Stomach (tissue), 8 donors: ENCODE measurements at regions not wholly inside any gene's neighbourhood (a gene's known extent, or its start where the extent isn't known, plus 50 kb on each side); places are given as distances from the start of the nearest gene placed in this dataset.

Experiments used
- DNase-seq, 2 donors: peaks; one replicate each; pipeline versions ENCODE4 v3.0.0 to v3.0.0-alpha.2; 2013 to 2019
- H3K27ac ChIP-seq, 5 donors: fragments of 200-600 bp in 4 of 5; sonication (generic) in 4 of 5; one replicate each; pipeline ENCODE4 v1.5.1; 2013 to 2019; ENCODE audit warnings: mild to moderate bottlenecking in 1 of 5, moderate library complexity in 1 of 5
- H3K27me3 ChIP-seq, 3 donors: fragments of 200-600 bp; sonication (generic); one replicate each; pipeline ENCODE4 v1.5.1; 2017 to 2019; ENCODE audit warnings: mixed run types in 1 of 3
- H3K36me3 ChIP-seq, 4 donors: fragments of 200-600 bp; sonication (generic); 1 replicate in 3 of 4; 2 replicates in 1 of 4; pipeline ENCODE4 v1.5.1; 2016 to 2019
- H3K4me1 ChIP-seq, 4 donors: fragments of 200-600 bp; sonication (generic); one replicate each; pipeline ENCODE4 v1.5.1; 2016 to 2019
- H3K4me3 ChIP-seq, 4 donors: fragments of 200-600 bp; sonication (generic) in 3 of 4; one replicate each; pipeline ENCODE4 v1.5.1; 2016 to 2019; ENCODE audit warnings: mild to moderate bottlenecking in 1 of 4
- H3K9me3 ChIP-seq, 4 donors: fragments of 200-600 bp; sonication (generic); one replicate each; pipeline ENCODE4 v1.5.1; 2016 to 2019
- EP300 ChIP-seq: sonication (generic); formaldehyde crosslinking; IDR thresholded peaks from one replicate; pipeline ENCODE4 v1.6.1; 2017; ENCODE audit warnings: antibody characterized with exemption
- POLR2A ChIP-seq, 4 donors: fragments of 450-650 bp; IDR thresholded peaks; one replicate each; pipeline ENCODE4 v1.6.1; 2016; ENCODE audit warnings: antibody characterized with exemption in 4 of 4, control low read depth in 2 of 4, mild to moderate bottlenecking in 1 of 4, moderate library complexity in 1 of 4
- POLR2AphosphoS5 ChIP-seq, 3 donors: sonication (generic); formaldehyde crosslinking; IDR thresholded peaks; one replicate each; pipeline ENCODE4 v1.6.1; 2016; ENCODE audit warnings: antibody characterized with exemption in 3 of 3
- WGBS, 5 donors: extraction: QIAGEN DNeasy Blood & Tissue Kit in 3 of 5; methylation state at CpG; one replicate each; pipeline versions ENCODE4 v1.1.5 to v1.1.7; 2013 to 2018; 5-methylcytosine and 5-hydroxymethylcytosine counted together
- intact Hi-C: fragments of 100-400 bp; cut with DNase I; formaldehyde crosslinking; loops from one replicate; pipeline ENCODE4 v1.15.1; 2023; ENCODE audit warnings: low total_unique reads
- TF ChIP-seq, protein P1 (sequence below), 7 experiments: fragments of 450-650 bp in 4 of 7; fragments of 200-600 bp in 3 of 7; sonication (generic) in 3 of 7; IDR thresholded peaks; one replicate each; pipeline ENCODE4 v1.5.1; 2016 to 2019; ENCODE audit warnings: antibody characterized with exemption in 7 of 7, control low read depth in 2 of 7, mild to moderate bottlenecking in 1 of 7
- donor health status: healthy with polysubstance abuse.
- donor health status: Bipolar disorder and iron deficiency.
- donor health status: healthy.

DNA sequence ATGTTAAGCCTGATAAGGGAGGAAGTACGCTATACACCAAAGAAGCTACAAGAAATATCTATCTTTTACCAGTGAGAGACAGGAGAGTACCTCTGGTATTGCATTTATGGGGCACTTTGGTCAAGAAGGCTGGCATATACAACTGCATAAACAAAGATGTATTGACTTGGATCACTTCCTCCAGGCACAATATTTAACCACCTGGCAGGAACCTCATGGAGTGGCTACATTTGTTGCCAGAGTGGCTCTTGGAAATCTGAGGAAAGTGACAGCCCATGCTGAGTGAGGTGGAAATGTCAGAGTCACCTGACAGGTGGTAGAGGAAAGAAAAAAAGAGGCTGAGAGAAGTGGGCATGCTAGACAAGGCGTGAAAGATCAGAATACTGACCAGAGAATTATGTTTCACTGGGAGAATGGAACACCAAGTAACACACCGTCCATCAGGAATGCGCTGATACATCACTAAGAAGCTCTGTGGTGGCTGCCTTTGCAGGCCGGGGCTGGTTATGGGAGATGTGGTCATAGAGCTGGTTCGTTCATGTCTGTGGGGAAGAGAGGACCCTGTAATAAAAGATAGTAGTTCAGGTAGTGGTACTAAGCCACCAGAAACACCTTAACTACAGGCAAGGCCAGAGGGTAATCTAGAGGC, 61.4 kb upstream of the UFL1 start:
- Histone ChIP-seq H3K27me3 (no peaks in the 10 kb centered on the region), H3K4me1 (no peaks in the 10 kb centered on the region), H3K27ac (no peak overlapping the region), H3K4me3 (no peak overlapping the region), H3K36me3 (no peaks in the 10 kb centered on the region), H3K9me3 (no peaks in the 10 kb centered on the region)
- 84 to 91% (median 87%) methylated on average over 6 of the region's 6 CpGs for WGBS, 5 donors
- DNase-seq = no peak
- TF ChIP-seq EP300 = no peak
- TF ChIP-seq POLR2A (IDR thresholded peaks at IDR 0.05) = no peak
- TF ChIP-seq, protein P1, sequence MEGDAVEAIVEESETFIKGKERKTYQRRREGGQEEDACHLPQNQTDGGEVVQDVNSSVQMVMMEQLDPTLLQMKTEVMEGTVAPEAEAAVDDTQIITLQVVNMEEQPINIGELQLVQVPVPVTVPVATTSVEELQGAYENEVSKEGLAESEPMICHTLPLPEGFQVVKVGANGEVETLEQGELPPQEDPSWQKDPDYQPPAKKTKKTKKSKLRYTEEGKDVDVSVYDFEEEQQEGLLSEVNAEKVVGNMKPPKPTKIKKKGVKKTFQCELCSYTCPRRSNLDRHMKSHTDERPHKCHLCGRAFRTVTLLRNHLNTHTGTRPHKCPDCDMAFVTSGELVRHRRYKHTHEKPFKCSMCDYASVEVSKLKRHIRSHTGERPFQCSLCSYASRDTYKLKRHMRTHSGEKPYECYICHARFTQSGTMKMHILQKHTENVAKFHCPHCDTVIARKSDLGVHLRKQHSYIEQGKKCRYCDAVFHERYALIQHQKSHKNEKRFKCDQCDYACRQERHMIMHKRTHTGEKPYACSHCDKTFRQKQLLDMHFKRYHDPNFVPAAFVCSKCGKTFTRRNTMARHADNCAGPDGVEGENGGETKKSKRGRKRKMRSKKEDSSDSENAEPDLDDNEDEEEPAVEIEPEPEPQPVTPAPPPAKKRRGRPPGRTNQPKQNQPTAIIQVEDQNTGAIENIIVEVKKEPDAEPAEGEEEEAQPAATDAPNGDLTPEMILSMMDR (IDR thresholded peaks at IDR 0.05) = no peak
- TF ChIP-seq POLR2AphosphoS5 (IDR thresholded peaks at IDR 0.05) = no peak
- intact Hi-C loops = no loop called here

DNA sequence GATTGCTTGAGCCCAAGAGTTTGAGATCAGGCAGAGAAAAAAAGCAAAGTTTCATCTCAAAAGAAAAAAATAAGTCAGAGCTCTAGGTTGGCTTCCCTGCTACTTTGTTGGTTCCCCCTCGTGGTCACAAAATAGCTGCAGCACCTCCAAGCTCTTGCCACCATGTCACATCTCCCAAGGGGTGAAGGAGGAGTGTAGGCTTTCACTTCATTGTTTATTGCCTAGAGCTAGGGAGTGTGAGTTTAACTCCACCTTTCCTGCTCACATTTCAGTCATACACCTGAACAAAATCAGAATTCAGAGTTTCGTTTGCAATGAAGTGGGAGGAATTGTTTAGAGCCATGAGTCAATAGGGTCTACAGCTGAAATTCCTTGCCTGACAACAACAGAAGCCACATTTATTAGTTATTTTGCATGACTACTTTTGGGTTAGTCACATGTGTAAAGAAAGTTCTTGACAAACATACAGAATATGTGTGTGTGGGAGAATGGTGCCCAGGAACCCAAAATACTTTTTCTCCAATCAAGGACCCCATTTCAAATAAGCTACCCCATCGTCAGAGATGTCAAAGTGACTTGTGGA, 56.2 kb upstream of the UFL1 start:
- Histone ChIP-seq H3K9me3 (no peaks in the 10 kb centered on the region), H3K27me3 (no peaks in the 10 kb centered on the region), H3K4me3 (no peak overlapping the region), H3K27ac (no peak overlapping the region), H3K36me3 (no peaks in the 10 kb centered on the region), H3K4me1 (peaks cover 0 to 7% (median 3%) of the 10 kb centered on the region in 4 donors)
- 66 to 81% (median 76%) methylated on average over 3 of the region's 3 CpGs for WGBS, 5 donors
- TF ChIP-seq POLR2A (IDR thresholded peaks at IDR 0.05) (no peak), EP300 (no peak), POLR2AphosphoS5 (IDR thresholded peaks at IDR 0.05) (no peak)
- TF ChIP-seq, protein P1 (IDR thresholded peaks at IDR 0.05) = no peak
- intact Hi-C loops = no loop called here
- no peak for DNase-seq

DNA sequence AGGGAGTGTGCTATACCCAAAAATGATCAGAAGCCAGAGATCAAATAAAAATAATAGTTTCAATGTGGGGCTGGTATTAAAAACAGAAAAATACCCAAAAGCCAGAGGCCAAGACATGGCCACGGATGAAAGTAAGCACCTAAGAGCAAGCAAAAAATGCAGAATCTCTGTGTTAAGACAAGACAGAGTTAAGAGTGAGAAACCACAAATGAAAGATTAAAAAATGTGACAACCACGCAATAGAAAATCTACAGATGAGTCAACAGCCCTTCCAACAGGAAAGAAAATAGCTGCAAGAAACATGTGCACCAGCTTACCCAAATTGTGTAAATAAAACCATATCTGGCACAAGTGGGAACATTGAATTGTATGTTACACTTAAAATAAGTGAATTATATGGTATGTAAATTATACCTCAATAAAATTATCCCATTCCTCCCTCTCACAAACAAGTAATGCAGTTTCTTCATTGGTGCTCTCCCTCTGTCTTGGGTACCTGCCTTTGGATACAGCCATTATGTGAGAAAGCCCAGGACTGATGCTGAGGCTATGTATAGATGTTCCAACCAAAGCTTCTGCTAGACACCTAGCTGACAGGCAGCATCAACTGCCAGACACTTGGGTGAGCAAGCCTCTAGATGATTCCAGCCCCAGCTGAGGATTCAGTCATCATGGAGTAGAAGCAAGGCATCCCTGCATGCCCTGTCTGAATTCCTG, 55.3 kb upstream of the UFL1 start:
- TF ChIP-seq EP300 (no peak), POLR2AphosphoS5 (IDR thresholded peaks at IDR 0.05) (no peak), POLR2A (IDR thresholded peaks at IDR 0.05) (no peak)
- TF ChIP-seq, protein P1 (IDR thresholded peaks at IDR 0.05) = no peak
- H3K27ac ChIP-seq = no peak overlapping the region
- DNase-seq = no peak
- H3K36me3 ChIP-seq = no peaks in the 10 kb centered on the region
- no peaks in the 10 kb centered on the region for H3K9me3 ChIP-seq
- peaks cover 0 to 7% (median 3%) of the 10 kb centered on the region in 4 donors for H3K4me1 ChIP-seq
- intact Hi-C loops = no loop called here
- no peaks in the 10 kb centered on the region for H3K27me3 ChIP-seq
- WGBS, 5 donors = 51 to 71% (median 62%) methylated on average over 2 of the region's 2 CpGs
- no peak overlapping the region for H3K4me3 ChIP-seq

DNA sequence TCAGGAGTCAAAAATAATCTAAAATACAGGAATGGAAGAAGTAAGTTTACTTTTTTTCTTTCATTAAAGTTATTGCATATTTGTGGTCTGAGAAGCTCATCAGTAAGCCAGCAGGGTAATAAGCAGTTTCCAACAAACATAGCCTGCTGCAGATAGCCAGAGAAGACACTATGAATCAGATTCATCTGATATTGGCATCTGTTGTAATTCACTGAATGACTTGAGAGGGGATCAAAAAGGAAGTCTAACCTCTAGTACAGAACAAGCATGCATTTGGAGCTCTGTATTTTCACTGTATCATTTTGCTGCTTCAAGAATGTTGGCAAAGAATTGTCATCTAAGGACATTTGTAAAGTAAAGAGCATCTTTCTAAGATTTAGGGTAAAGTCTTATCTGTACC, 53.8 kb upstream of the UFL1 start:
- no peak for DNase-seq
- intact Hi-C loops = no loop called here
- TF ChIP-seq EP300 (no peak), POLR2AphosphoS5 (IDR thresholded peaks at IDR 0.05) (no peak), POLR2A (IDR thresholded peaks at IDR 0.05) (no peak)
- TF ChIP-seq, protein P1 (IDR thresholded peaks at IDR 0.05) = no peak
- Histone ChIP-seq H3K27me3 (no peaks in the 10 kb centered on the region), H3K4me3 (no peak overlapping the region), H3K9me3 (peaks cover 0 to 8% (median 0%) of the 10 kb centered on the region in 4 donors), H3K27ac (no peak overlapping the region), H3K36me3 (no peaks in the 10 kb centered on the region), H3K4me1 (peaks cover 0 to 7% (median 3%) of the 10 kb centered on the region in 4 donors)
